Activated CD4-positive, alpha-beta T cell treated with anti-CD3 and anti-CD28 coated beads, Interleukin-2, amount 50 U/mL, for 24 hours (primary cell): ENCODE measurements at regions not wholly inside any gene's neighbourhood (a gene's known extent, or its start where the extent isn't known, plus 50 kb on each side); places are given as distances from the start of the nearest gene placed in this dataset.
"Not testable (repeated sequence)": the region's sequence is repeated elsewhere in the genome, so short reads cannot be mapped to it uniquely, and the experiment has no call there.

Experiments used
- DNase-seq, 2 donors: peaks; one replicate each; pipeline ENCODE4 v3.0.0-alpha.2; 2020; ENCODE audit warnings: low read depth in 1 of 2, low spot score in 1 of 2

GRCh38 chr2:36235882-36236281 lies 119.7 kb upstream of the CRIM1 start:
- no peak for DNase-seq

- no peak for DNase-seq
Measured at GRCh38 chr2:36235426-36235825, 120.2 kb upstream of the CRIM1 start.

GRCh38 chr2:36223259-36223658 lies 132.3 kb upstream of the CRIM1 start:
- no peak for DNase-seq

DNA sequence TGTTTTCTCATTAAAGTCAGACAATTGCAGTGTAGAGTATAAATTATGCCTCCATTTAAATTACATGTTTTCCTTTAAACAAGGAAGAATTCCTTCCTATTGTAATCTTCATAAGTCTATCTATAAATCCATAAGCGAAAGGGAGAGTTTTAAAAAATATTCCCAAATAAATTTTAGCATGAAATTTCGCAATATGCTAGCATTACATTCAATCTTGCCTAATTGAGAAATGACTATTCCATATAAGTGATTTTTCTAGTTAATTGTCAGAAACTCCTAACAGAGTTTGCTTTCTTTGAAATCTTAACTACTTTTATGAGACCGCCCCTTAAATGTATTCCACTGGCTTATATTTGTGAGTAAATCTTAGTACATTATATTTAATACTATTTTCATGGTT lies 133.1 kb upstream of the CRIM1 start:
- no peak for DNase-seq

GRCh38 chr2:36214691-36215090 lies 140.9 kb upstream of the CRIM1 start:
- DNase-seq, result no peak

- no peak for DNase-seq
Measured at GRCh38 chr2:36203366-36203765, 152.2 kb upstream of the CRIM1 start.

DNA sequence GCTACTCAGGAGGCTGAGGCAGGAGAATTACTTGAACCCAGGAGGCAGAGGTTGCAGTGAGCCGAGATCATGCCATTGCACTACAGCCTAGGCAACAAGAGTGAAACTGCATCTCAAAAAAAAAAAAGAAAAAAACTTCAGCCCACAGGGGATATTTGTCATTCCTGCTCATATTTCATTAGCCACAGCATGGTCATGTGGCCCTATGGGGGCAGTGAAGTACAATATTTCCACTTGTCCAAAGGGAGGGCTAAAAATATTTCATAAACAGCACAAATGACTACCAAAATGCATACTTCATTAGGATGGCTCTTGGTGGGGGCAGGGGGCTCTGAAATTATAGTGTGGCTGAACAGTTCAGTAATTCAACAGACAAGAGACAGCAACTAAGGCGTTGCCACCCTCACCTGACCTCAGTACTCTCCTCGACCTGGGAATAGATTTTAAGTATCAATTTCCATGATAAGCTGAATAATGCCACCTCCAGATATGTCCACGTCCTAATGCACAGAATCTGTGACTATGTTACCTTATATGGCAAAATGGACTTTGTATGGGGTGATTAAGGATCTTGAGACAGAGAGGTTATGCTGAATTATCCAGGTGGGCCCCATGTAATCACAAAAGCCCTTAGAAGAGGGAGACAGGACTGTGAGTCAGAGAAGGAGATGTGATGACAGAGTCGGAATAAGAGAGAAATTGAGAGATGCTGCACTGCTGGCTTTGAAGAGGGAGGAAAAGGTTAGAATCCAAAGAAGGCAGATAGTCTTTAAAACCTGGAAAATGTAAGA lies 158.2 kb upstream of the CRIM1 start:
- DNase-seq, result no peak

DNA sequence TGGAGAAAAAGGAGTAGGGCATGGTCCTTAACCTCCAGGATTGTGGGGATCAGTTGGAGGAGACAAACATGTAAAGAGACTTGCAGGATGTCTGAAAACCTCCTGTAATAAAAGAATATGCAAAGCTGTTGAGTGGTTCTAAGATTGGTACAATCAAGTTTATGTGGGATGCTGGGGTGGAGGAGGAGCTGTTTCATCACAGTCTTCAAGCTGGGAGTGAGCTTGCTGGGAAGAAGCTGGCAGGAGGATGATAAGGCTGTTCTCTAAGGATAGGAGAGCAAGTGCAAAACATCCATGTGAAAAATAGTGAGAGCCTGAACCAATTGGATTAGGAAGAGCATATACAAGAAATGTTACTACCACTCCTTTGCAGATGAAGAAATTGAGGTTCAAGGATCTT lies 161.9 kb upstream of the CRIM1 start:
- no peak for DNase-seq

GRCh38 chr2:36192983-36193382 lies 162.6 kb upstream of the CRIM1 start:
- DNase-seq, result no peak

GRCh38 chr2:36190097-36190496 lies 165.5 kb upstream of the CRIM1 start:
- no peak for DNase-seq

GRCh38 chr2:36185624-36186023 lies 170.0 kb upstream of the CRIM1 start:
- DNase-seq, result no peak

- no peak for DNase-seq
Measured at GRCh38 chr2:36184848-36185247, 170.7 kb upstream of the CRIM1 start.

DNA sequence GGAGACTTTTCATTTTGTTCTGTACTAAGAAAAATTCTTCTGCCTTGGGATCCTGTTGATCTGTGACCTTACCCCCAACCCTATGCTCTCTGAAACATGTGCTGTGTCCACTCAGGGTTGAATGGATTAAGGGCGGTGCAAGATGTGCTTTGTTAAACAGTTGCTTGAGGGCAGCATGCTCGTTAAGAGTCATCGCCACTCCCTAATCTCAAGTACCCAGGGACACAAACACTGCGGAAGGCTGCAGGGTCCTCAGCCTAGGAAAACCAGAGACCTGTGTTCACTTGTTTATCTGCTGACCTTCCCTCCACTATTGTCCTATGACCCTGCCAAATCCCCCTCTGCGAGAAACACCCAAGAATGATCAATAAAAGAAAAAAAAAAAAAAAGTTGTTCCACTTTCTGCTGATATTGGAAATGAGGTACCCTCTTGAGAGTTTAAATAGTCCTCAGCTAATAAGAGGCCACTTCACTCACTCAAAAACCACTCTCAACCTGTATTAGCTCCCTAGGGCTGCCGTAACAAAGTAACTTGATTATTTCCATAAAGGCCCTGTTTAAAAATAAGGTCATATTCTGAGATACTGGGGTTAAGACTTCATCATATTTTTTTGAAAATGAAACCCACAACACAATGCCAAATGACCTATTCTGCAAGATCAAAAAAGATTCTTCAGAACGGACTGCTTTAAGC lies 174.6 kb upstream of the CRIM1 start:
- not testable (repeated sequence) for DNase-seq

- not testable (repeated sequence) for DNase-seq
Measured at GRCh38 chr2:36180293-36180692, 175.3 kb upstream of the CRIM1 start.

DNA sequence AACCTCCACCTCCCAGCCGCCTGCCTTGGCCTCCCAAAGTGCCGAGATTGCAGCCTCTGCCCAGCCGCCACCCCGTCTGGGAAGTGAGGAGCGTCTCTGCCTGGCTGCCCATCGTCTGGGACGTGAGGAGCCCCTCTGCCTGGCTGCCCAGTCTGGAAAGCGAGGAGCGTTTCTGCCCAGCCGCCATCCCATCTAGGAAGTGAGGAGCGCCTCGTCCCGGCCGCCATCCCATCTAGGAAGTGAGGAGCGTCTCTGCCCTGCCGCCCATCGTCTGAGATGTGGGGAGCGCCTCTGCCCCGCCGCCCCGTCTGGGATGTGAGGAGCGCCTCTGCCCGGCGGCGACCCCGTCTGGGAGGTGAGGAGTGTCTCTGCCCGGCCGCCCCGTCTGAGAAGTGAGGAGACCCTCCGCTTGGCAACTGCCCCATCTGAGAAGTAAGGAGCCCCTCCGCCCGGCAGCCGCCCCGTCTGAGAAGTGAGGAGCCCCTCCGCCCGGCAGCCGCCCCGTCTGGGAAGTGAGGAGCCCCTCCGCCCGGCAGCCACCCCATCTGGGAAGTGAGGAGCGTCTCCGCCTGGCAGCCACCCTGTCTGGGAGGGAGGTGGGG lies 175.8 kb upstream of the CRIM1 start:
- DNase-seq, result not testable (repeated sequence)

GRCh38 chr2:36178384-36178783 lies 177.2 kb upstream of the CRIM1 start:
- no peak for DNase-seq

- DNase-seq, result no peak
Measured at GRCh38 chr2:36177282-36177681, 178.3 kb upstream of the CRIM1 start.

- no peak for DNase-seq
Measured at GRCh38 chr2:36174920-36175319, 180.7 kb upstream of the CRIM1 start.

GRCh38 chr2:36173760-36174404 lies 181.7 kb upstream of the CRIM1 start:
- DNase-seq, result no peak

DNA sequence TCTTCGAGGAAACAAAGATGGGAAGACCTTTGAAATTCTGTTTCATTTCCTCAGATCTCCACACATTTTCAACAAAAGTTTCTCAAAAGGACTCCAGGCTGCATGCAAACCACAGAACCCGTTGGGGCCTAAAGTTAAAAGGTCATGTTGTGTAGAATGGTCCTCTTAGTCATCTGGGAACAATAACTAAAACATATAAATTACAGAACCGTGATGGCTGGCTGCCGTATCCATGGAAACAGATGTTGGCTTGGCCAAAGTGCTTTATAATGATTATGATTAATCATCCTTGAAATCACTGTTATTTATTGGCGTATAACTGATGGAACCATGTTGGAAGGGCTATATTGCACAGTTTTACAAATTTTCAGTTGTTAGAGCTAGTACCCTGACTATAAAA lies 182.8 kb upstream of the CRIM1 start:
- DNase-seq, result no peak

DNA sequence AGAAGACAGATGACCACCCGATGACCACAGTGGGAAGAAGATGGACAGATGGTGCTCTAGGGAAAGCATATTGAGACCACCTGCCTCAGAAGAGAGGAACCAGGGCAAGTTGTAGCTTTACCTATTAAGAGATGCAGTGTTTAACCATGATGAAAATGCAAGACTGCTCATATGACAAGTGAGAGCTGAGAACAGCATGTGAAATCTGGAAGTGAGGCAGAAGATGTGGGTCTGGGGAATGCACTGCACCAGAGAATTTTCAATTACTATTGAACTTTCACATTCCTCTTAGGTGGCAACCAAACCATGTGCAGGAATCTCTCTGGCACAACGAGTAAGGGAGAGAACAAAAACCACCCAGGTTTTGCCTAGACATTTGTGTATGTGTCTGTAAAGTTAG lies 184.8 kb upstream of the CRIM1 start:
- DNase-seq, result no peak

DNA sequence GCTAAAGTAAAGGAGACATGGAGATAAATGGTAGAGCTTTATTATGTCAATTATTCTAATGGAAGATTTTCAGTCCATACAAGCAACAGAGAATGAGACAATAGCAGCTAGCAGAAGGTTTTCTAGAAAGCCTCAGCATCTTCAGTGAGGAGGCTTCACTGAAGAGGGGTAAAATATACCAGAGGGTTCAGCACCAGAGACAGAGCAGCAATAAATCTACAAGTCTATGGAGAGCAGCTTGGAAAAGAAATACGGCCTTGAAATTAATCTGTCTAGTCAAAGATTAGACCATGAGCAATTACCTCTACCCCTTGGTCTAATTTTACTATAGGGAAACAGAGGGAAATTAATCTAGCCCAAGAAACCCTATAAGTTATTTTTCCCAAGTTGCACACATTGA lies 185.7 kb upstream of the CRIM1 start:
- no peak for DNase-seq
